T-helper 1 cell treated with Interleukin-12 subunit alpha and Interleukin-12 subunit beta and Interleukin-4 antibody, amounts not matched to agents 30 μg/mL and 1 μg/mL, for 36 hours (primary cell): ENCODE measurements at regions not wholly inside any gene's neighbourhood (a gene's known extent, or its start where the extent isn't known, plus 50 kb on each side); places are given as distances from the start of the nearest gene placed in this dataset.
"Not testable (repeated sequence)": the region's sequence is repeated elsewhere in the genome, so short reads cannot be mapped to it uniquely, and the experiment has no call there.

Source experiments
- H3K27ac Mint-ChIP-seq: one replicate; pipeline ENCODE4 v1.8.0; 2021; ENCODE audit warnings: mild to moderate bottlenecking, mixed read lengths
- H3K27me3 Mint-ChIP-seq: one replicate; pipeline ENCODE4 v1.8.0; 2021; ENCODE audit warnings: low read depth, mixed read lengths
- H3K36me3 Mint-ChIP-seq: one replicate; pipeline ENCODE4 v1.8.0; 2021; ENCODE audit warnings: low read depth, mixed read lengths
- H3K4me1 Mint-ChIP-seq: one replicate; pipeline ENCODE4 v1.8.0; 2021; ENCODE audit warnings: low read depth, mixed read lengths
- H3K4me3 Mint-ChIP-seq: one replicate; pipeline ENCODE4 v1.8.0; 2021; ENCODE audit warnings: mild to moderate bottlenecking, moderate library complexity, mixed read lengths
- H3K9me3 Mint-ChIP-seq: one replicate; pipeline ENCODE4 v1.8.0; 2021; ENCODE audit warnings: mixed read lengths

DNA sequence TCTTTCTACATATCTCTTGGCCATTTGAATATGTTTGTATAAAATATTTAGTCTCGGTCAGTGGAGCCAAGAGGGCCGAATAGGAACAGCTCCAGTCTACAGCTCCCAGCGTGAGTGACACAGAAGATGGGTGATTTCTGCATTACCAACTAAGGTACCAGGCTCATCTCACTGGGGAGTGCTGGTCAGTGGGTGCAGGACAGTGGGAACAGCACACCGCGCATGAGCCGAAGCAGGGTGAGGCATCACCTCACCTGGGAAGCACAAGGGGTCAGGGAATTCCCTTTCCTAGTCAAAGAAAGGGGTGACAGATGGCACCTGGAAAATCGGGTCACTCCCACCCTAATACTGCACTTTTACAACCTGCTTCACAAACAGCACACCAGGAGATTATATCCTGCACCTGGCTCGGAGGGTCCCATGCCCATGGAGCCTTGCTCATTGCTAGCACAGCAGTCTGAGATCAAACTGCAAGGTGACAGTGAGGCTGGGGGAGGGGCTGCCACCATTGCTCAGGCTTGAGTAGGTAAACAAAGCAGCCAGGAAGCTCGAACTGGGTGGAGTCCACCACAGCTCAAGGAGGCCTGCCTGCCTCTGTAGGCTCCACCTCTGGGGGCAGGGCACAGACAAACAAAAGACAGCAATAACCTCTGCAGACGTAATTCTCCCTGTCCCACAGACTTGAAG is 1926.9 kb upstream of the DEFB115 start:
- peaks cover 76% of the 10 kb centered on the region for H3K9me3 Mint-ChIP-seq
- not testable (repeated sequence) for H3K27ac Mint-ChIP-seq, H3K4me3 Mint-ChIP-seq, H3K4me1 Mint-ChIP-seq, H3K36me3 Mint-ChIP-seq
- H3K27me3 Mint-ChIP-seq = peaks cover 14% of the 10 kb centered on the region

DNA sequence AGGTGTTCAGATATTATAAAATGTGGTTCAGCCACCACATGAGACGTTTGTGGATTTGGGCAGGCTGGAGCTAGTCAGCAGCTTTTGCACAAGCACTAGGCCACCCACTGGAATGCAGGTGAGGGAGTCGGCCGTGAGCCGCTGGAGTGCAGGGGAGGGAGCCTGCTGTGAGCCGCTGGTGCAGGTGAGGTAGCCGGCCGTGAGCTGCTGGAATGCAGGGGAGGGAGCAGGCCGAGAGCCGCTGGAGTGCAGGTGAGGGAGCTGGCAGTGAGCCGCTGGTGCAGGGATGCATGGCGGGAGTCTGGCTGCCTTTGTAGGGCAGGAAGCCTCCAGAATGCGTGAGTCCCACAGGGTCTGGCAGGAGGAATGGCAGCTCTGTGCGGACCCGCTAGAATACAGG is 1907.6 kb upstream of the DEFB115 start:
- no peak overlapping the region for H3K4me3 Mint-ChIP-seq
- no peaks in the 10 kb centered on the region for H3K36me3 Mint-ChIP-seq
- H3K9me3 Mint-ChIP-seq = peaks cover 36% of the 10 kb centered on the region
- H3K4me1 Mint-ChIP-seq = no peaks in the 10 kb centered on the region
- H3K27me3 Mint-ChIP-seq = no peaks in the 10 kb centered on the region
- no peak overlapping the region for H3K27ac Mint-ChIP-seq

DNA sequence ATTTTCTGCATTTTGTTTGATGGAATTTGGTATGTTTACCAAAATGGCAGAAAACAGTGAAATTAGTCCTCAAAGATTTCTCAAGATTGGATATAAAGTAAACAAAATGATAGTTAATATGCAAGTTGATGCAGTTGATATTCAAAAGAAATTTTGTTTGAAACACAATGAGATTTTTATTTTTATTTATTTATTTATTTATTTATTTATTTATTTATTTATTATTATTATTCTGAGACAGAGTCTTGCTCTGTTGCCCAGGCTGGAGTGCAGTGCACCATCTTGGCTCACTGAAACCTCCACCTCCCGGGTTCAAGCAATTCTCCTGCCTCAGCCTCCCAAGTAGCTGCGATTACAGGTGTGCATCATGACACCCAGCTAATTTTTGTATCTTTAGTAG is 1881.5 kb upstream of the DEFB115 start:
- not testable (repeated sequence) for H3K27ac Mint-ChIP-seq, H3K4me3 Mint-ChIP-seq, H3K27me3 Mint-ChIP-seq, H3K4me1 Mint-ChIP-seq, H3K36me3 Mint-ChIP-seq
- peaks cover 36% of the 10 kb centered on the region for H3K9me3 Mint-ChIP-seq

DNA sequence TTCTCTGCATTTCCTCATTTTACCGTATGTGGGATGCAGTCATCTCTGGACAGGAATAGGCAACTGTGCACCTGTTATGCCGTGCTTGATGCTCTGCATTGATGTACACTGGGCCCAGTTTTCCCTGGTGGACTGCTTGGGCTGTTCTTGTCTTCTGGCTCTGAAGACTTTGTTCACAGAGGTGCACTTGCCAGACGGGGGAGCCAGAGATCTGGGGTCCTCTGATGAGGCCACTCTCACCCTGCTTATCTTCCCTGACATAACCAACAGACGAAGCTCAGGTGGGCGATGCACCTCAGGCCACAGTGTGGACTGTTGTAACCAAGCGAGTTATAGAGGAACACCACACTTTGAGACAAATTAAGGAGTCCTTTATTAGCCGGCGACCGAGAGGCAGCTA is 1864.6 kb upstream of the DEFB115 start:
- H3K4me1 Mint-ChIP-seq, H3K36me3 Mint-ChIP-seq, H3K27ac Mint-ChIP-seq: not testable (repeated sequence)

DNA sequence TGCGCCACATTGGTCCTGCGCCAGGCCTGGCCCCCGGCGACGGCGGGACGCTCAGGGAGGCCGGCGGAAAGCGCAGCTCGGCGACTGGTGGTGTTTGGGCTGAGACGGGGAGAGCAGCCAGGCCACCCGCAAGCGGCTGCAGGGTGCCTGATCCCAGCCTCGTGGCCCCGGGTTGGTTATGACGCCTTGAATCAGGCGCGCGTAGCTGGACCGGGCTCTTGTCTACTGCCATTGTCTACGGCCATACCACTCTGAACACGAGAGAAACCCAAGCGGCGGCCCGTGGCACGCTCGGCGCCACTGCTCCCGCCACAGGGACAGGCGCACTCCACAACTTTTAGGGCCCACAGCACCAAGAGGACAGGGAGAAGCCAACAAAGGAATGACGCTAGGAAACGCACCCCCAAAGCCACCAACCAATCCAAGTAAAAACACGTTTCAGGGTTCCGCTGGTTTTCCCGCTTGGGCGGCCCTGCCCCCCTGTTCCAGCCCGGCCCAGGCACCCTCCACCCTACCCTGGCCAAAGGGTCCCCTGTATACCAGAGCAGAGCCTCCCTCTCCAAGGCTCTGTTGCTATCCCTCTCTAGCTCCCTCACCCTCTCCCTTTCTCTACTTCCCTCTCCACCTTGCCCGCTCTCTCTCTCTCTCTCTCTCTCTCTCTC is 1849.3 kb upstream of the DEFB115 start:
- Mint-ChIP-seq H3K4me3 (no peak overlapping the region), H3K9me3 (peaks cover 58% of the 10 kb centered on the region), H3K4me1 (no peaks in the 10 kb centered on the region), H3K36me3 (peaks cover 8% of the 10 kb centered on the region), H3K27me3 (peaks cover 24% of the 10 kb centered on the region), H3K27ac (no peak overlapping the region)

More for the DNA sequence above, 1864.6 kb upstream of the DEFB115 start:
- not testable (repeated sequence) for H3K27me3 Mint-ChIP-seq, H3K4me3 Mint-ChIP-seq
- peaks cover 36% of the 10 kb centered on the region for H3K9me3 Mint-ChIP-seq

DNA sequence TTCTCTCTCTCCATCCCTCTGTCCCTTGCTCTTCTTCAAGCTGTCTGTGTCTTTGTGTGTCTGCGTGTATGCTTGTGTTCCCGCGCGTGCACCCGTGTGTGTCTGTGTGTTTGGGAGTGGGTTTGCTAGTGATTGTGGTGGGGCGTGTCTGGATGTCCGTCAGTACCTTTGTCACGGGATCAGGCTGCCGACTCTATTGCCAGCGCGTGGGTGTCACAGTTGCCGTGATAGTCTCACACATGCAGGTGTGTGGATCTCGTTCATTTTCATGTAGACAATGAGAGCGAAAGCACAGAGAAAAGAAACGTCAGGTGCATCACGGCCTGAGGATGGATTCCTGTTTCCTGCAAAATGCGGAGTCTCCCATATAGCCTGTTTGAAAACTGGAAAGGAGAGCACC is 1848.8 kb upstream of the DEFB115 start:
- H3K36me3 Mint-ChIP-seq, H3K4me3 Mint-ChIP-seq, H3K4me1 Mint-ChIP-seq, H3K27ac Mint-ChIP-seq: not testable (repeated sequence)
- Mint-ChIP-seq H3K27me3 (peaks cover 27% of the 10 kb centered on the region), H3K9me3 (peaks cover 62% of the 10 kb centered on the region)

DNA sequence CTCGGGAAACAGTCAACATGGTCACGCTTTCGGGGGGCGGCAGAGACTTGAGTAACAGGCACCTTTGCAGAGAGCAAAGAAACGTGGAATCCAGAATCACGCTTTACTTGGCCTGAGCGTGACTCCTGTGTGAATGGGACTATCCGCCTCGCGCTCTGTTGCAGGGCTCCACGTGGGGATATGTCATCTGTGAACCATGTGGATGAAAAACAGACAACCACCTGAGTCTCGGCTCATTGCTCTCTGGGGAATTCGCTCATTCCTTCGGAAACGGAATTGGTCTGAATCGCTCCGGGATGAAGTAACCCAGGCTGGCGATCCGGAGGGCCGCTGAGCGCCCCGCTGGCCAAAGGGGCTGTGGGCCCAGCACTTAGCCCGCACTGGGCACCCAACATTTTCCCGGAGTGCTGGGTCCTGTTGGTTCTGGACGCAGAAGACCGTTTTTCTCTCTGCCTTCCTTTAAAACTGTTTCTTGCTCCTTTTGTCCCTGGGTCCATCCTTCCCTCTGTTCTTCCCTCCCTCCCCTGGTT is 1848.2 kb upstream of the DEFB115 start:
- Mint-ChIP-seq H3K9me3 (peaks cover 63% of the 10 kb centered on the region), H3K27me3 (peaks cover 28% of the 10 kb centered on the region)
- not testable (repeated sequence) for H3K36me3 Mint-ChIP-seq, H3K4me1 Mint-ChIP-seq, H3K4me3 Mint-ChIP-seq, H3K27ac Mint-ChIP-seq

DNA sequence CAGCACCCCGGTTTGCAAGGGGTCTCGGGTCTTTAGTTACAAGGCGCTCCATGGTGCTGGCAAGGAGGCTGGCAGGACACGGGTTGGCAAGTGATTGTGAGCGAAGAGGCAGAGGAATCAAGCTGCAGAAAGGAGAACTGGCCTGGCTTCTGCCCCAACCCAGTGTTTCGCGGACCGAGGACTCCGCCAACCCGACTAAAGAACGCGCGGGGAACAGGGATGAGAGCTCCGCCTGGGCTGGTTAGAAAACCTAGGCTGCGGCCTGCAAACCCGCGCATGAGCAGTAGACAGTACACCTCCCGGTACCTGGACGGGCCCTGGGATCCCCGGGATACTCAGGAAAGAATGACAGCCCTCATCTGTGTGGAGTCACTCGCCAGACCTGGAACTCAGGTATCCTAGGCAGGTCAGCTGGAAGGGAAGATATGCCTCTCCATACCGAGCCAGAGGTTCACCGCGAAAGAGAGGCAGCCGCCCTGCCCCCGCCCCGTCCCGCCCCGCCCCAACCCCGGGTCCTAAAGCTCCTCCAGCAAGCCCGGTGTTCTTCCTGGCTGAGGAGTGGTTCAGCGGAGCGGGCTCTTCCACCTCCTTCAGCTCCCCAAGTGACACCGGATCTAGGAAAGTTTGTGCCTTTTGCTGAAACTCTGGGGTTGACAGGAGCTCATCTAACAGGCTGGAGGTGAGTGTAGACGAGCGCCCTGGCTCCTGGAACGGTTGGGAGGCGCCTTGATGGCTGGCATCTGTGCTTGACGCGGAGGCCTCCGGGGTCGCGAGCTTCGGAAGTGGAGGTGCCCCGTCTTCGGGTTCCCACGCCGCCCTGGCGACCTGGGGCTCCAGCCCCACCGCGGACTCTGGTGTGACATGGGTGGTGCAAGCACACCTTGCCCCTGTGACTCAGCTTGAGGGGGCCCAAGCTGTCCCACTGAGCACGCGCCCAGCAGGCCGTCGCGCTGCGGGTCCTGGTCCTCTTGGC is 1847.3 kb upstream of the DEFB115 start:
- Mint-ChIP-seq H3K4me1 (no peaks in the 10 kb centered on the region), H3K4me3 (no peak overlapping the region), H3K36me3 (peaks cover 7% of the 10 kb centered on the region), H3K27me3 (peaks cover 28% of the 10 kb centered on the region), H3K27ac (no peak overlapping the region), H3K9me3 (peaks cover 56% of the 10 kb centered on the region)

DNA sequence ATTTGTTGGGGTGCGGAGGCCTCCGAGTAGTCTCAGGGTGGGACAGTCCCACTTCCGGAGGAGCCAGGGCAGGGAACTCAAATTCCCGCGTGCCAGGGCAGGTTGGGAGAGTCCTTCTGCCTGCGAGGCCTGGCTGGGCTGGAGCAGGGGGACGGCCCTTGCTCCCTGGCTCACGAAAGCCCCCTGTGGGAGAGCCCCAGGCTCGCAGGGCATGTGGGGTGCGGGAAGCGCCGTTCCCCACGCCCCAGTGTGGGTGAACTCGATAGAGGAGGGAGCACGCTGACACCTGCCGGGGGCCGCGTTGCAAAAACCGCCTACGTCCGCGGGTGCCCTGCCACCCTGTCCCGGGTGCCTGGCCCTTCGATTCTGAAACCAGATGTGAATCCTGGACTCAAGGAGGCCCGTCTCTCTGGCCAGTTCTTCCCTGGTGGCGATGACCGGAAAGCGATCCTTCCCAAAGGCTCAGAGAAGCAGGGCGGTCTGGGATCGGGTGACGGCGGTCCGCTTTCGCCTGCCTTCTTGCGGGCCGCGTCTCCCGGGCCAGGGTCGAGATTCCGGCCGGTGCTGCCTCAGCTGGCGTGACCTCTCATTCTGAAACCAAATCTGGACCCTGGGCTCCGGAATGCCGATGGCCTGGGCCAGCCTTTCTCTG is 1846.5 kb upstream of the DEFB115 start:
- Mint-ChIP-seq H3K27me3 (peaks cover 28% of the 10 kb centered on the region), H3K27ac (no peak overlapping the region), H3K36me3 (peaks cover 7% of the 10 kb centered on the region), H3K4me1 (no peaks in the 10 kb centered on the region), H3K4me3 (no peak overlapping the region), H3K9me3 (peaks cover 54% of the 10 kb centered on the region)

DNA sequence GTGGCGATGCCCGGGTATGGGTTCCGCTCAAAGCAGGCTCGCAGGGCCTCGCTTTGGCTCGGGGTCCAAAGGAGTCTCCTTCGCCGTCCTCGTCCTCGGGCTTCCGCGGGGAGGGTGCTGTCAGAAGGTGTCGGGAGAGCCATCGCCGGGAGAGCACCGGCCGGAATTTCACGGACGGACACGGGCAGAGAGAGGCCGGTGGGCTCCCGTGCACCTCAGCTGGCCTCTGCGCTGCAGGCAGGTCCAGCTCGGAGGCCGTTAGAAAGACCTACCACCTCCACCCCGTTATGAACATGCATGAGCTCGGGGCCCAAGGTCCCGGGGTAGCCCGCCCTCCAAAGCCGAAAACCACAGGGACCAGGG is 1846.0 kb upstream of the DEFB115 start:
- H3K36me3 Mint-ChIP-seq, H3K4me3 Mint-ChIP-seq, H3K27ac Mint-ChIP-seq, H3K4me1 Mint-ChIP-seq: not testable (repeated sequence)
- Mint-ChIP-seq H3K9me3 (peaks cover 52% of the 10 kb centered on the region), H3K27me3 (peaks cover 28% of the 10 kb centered on the region)

DNA sequence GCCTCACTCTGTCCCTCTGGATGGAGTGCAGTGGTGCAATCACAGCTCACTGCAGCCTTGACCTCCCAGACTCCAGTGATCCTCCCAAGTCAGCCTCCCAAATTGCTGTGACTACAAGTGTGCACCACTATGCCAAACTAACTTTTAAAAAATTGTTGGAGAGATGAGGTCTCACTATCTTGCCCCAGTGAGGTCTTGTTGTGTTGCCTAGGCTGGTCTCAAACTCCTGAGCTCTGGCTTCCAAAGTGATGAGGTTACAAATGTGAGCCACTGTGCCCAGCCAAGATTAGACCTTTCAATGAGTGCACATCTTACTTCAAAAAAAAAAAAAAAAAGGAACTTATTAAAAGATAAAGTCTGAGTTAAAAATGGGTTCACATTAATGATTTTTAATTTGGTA is 1838.1 kb upstream of the DEFB115 start:
- H3K9me3 Mint-ChIP-seq = peaks cover 12% of the 10 kb centered on the region
- no peak overlapping the region for H3K27ac Mint-ChIP-seq
- no peaks in the 10 kb centered on the region for H3K36me3 Mint-ChIP-seq
- no peaks in the 10 kb centered on the region for H3K27me3 Mint-ChIP-seq
- no peak overlapping the region for H3K4me3 Mint-ChIP-seq
- no peaks in the 10 kb centered on the region for H3K4me1 Mint-ChIP-seq

DNA sequence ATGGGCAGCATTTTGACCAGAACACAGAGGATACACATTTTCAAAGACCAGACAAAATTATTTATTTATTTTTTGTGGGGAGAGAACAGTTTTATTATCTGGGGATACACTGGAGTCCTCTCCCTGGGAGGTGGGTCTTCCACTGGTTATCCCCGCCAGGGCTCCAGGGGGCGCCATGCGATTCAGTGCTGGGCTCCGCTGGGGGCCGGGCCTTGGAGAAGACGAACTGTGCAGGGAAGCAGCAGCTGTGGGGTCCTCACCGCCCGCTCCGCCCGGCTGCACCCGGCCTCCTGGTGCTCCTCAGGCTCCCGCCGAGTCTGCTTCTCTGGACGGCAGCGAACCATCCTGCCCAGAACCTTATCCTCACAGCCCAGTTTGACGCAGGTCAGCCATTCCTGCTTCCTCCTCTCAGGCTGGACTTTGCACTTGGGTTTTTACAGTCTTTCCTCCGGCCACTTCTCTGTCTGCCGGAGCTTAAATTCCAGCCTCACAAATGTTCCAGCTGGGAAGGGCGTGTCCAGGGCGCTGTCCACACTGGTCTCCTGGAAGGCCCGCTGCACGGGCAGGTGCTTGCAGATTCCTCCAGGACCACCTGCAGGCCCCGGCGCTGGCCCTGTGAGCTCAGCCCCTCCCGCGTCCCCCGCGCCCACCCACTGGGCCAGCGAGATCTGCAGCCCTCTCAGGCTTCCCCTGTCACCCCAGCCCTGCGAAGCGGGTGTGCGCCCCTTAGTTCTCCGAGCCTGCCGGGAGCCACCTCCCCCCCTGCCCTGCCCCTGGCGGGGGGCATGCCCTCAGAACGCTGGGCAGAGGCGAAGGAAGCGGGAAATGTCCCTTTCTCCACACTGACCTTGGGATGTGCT is 1830.0 kb upstream of the DEFB115 start:
- peaks cover 23% of the 10 kb centered on the region for H3K27me3 Mint-ChIP-seq
- no peaks in the 10 kb centered on the region for H3K36me3 Mint-ChIP-seq
- H3K27ac Mint-ChIP-seq = no peak overlapping the region
- no peak overlapping the region for H3K4me3 Mint-ChIP-seq
- no peaks in the 10 kb centered on the region for H3K4me1 Mint-ChIP-seq
- H3K9me3 Mint-ChIP-seq = peaks cover 13% of the 10 kb centered on the region

DNA sequence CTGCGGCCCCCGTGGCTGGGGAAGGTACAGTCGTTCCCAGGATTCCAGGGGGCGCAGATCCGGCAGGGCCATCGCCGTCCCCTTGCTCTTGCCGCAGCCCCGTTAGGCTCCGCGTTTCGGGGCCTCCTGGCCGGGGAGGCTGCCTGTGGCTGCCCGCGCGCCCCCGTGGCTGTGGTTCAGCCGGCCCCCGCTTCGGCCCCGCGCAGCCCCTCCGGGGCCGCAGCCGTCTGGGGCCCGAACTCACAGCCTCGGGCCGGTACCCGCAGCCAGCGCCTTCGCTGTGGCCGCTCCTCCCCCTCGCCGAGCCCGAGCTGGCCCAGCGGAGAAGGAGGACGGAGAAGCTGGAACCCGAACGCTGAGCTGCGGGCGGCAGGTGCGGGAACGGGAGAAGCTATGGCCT is 1826.9 kb upstream of the DEFB115 start:
- peaks cover 24% of the 10 kb centered on the region for H3K27me3 Mint-ChIP-seq
- H3K27ac Mint-ChIP-seq = no peak overlapping the region
- H3K9me3 Mint-ChIP-seq = peaks cover 9% of the 10 kb centered on the region
- H3K36me3 Mint-ChIP-seq = no peaks in the 10 kb centered on the region
- H3K4me1 Mint-ChIP-seq = no peaks in the 10 kb centered on the region
- H3K4me3 Mint-ChIP-seq = no peak overlapping the region

DNA sequence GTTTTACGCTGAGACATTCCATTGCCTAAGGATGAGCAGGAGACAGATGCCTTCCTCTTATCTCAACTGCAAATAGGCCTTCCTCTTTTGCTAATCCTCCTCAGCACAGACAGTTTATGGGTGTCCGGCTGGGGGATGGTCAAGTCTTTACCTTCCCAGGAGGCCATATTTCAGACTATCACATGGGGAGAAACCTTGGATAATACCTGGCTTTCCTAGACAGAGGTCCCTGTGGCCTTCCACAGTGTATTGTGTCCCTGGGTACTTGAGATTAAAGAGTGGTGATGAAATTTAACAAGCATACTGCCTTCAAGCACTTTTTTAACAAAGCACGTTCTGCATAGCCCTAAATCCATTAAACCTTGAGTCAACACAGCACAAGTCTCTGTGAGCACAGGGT is 1816.7 kb upstream of the DEFB115 start:
- not testable (repeated sequence) for H3K4me1 Mint-ChIP-seq, H3K36me3 Mint-ChIP-seq

More for the DNA sequence above, 1816.7 kb upstream of the DEFB115 start:
- H3K27me3 Mint-ChIP-seq, H3K27ac Mint-ChIP-seq, H3K9me3 Mint-ChIP-seq, H3K4me3 Mint-ChIP-seq: not testable (repeated sequence)
